ENCODE measurements at regions not wholly inside any gene's neighbourhood (a gene's known extent, or its start where the extent isn't known, plus 50 kb on each side); places are given as distances from the start of the nearest gene placed in this dataset.
"Not testable (repeated sequence)": the region's sequence is repeated elsewhere in the genome, so short reads cannot be mapped to it uniquely, and the experiment has no call there.

DNA sequence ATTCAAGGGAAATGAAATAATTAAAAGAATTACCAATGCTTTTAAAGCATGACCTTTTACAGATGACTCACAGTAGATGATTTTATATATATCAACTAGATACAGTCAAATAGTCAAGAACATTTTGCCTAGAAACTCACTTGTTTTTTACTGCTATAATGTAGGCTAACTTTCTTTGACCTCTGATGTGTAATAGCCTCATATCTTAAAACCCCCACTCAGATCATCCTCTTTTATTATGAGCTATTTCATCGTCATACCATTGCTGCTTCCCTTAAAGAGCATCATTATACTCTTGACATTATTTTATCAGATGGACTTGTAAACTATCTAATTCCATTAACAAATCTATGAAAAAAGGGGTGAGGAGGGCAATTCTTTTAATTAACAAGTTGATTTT lies 355.9 kb upstream of the AGA start:
- TF ChIP-seq, protein P1, sequence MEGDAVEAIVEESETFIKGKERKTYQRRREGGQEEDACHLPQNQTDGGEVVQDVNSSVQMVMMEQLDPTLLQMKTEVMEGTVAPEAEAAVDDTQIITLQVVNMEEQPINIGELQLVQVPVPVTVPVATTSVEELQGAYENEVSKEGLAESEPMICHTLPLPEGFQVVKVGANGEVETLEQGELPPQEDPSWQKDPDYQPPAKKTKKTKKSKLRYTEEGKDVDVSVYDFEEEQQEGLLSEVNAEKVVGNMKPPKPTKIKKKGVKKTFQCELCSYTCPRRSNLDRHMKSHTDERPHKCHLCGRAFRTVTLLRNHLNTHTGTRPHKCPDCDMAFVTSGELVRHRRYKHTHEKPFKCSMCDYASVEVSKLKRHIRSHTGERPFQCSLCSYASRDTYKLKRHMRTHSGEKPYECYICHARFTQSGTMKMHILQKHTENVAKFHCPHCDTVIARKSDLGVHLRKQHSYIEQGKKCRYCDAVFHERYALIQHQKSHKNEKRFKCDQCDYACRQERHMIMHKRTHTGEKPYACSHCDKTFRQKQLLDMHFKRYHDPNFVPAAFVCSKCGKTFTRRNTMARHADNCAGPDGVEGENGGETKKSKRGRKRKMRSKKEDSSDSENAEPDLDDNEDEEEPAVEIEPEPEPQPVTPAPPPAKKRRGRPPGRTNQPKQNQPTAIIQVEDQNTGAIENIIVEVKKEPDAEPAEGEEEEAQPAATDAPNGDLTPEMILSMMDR (conservative IDR thresholded peaks at IDR 0.05; ENCODE audit: low read depth, low read length): no peak
- no peak for DNase-seq (ENCODE audit: low read depth)
- H3K4me3 ChIP-seq (ENCODE audit: low read depth, low read length): no peak overlapping the region

DNA sequence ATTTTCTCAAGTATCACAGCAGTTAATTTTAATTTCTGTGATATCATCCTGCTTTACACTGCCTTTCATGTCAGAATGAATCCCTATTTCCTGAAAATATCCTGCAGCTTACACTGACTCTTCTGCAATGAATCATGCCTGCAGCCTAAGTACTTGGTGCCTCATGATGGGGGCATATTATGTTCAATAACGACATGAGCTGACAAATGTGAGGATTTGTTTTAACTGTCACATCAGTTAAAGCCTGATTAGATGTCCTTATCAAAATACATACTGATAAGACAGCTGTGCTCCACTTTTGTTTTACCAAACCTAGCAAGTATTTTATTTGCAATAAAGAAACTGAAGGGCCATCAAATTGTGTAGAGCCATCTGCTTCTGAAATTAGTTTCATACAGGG lies 359.9 kb upstream of the AGA start:
- TF ChIP-seq, protein P1 (conservative IDR thresholded peaks at IDR 0.05; ENCODE audit: low read depth, low read length): no peak
- no peak overlapping the region for H3K4me3 ChIP-seq (ENCODE audit: low read depth, low read length)
- DNase-seq (ENCODE audit: low read depth): no peak

DNA sequence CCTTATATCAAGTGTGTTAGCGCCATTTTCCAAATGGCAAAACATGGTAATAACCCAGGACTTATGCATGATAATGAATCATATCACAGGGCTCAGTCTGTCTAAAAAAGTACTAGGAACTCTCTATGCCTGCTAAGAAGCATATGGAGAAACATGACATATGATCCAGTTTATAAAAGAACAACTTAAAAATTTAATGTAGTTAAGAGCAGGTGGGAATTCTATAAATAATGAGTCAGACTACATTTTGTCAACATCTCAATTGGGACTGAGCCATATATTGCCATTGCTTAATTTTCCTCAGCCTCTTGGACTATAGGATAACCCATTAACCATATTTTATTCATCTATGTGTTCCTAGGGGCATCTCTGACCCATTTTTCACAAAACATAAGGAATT lies 360.4 kb upstream of the AGA start:
- no peak for DNase-seq (ENCODE audit: low read depth)
- H3K4me3 ChIP-seq (ENCODE audit: low read depth, low read length): no peak overlapping the region
- TF ChIP-seq, protein P1 (conservative IDR thresholded peaks at IDR 0.05; ENCODE audit: low read depth, low read length): no peak

DNA sequence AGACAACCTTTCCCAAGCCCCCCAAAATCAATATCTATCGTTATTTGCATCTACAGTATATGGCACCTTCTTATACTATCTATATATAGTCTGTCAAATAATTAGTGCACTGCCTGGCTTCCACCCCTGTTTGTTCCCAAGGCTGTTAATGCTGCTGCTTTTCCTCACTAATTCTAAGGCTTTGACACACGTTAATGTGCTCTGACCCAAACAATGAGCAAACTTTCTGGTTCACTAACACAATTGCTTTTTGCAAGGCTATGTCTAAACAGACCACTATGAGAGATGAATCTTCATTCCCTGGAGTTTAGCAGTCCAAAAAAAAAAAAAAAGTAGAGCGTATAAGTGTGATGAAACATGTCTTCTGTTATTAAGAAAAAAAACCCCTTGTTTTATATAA lies 360.9 kb upstream of the AGA start:
- TF ChIP-seq, protein P1 (conservative IDR thresholded peaks at IDR 0.05; ENCODE audit: low read depth, low read length): no peak
- no peak for DNase-seq (ENCODE audit: low read depth)
- no peak overlapping the region for H3K4me3 ChIP-seq (ENCODE audit: low read depth, low read length)

DNA sequence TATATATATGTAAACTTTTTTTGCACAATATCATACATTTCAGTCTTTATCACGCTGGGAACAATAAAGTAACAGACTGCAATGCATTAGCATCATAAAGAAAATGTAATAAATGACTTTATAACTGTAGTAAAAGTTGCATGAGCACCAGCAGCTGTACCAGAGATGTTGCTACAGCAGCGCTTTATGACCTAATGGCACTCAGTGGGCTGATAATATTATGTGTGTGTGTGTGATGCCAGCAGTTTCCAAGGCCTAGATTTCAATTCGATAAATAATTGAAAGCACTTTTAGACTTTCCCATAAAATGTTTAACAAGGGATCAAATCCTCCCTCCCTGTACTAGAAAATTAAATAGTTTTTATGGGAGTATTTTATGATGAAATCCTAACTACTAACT lies 367.6 kb upstream of the AGA start:
- TF ChIP-seq, protein P1 (conservative IDR thresholded peaks at IDR 0.05; ENCODE audit: low read depth, low read length): no peak
- no peak overlapping the region for H3K4me3 ChIP-seq (ENCODE audit: low read depth, low read length)
- no peak for DNase-seq (ENCODE audit: low read depth)

DNA sequence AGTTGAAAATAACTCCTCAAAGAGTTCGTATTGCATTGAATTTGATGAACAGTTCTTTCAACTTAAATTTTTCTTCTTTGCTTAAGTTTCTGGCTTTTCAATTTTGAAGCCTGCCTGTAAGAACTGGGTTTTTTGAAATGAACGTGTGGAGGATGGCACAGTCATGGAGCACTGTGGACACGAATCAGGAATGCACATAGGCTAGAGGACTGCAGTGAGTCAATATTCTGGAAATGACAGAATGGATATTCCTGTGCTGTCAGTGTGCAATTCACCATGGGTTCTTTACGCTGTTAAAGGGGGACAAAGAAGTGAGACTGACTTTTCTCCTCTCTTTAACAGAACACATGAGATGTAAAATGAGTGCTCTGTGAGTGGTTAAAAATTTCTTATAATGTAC lies 368.0 kb upstream of the AGA start:
- H3K4me3 ChIP-seq (ENCODE audit: low read depth, low read length): no peak overlapping the region
- DNase-seq (ENCODE audit: low read depth): no peak
- TF ChIP-seq, protein P1 (conservative IDR thresholded peaks at IDR 0.05; ENCODE audit: low read depth, low read length): no peak

DNA sequence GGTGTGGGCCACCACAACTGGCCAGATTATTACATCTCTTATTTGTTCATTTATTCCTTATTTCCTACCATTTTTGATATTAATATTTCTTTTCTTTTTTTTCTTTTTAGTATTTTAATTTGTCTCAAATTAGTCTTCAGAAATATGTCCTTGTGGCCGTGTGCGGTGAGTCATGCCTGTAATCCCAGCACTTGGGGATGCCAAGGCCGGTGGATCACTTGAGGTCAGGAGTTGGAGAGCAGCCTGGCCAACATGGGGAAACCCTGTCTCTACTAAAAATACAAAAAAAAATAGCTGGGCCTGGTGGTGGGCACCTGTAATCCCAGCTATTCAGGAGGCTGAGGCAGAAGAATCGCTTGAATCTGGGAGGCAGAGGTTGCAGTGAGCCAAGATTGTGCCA lies 376.2 kb upstream of the AGA start:
- not testable (repeated sequence) for DNase-seq (ENCODE audit: low read depth); H3K4me3 ChIP-seq (ENCODE audit: low read depth, low read length)

DNA sequence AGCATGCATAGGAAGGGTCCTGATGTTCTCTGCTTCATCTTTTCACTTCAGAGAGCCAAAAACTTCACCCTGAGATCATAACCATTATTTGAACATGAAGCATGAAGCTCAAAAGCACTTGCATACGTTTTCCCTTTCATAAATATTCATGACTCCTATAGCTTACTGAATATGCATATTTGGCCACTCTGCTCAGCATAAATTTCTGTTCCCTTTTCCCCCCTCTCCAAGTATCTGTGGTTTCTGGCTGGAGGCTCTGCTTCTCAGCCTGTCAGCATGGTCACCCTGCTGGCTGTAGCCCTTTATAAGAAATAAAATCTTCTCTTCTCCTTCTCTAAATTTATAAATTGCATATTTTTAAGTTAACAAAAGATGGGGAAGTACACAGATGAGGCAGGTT lies 384.7 kb upstream of the AGA start:
- H3K4me3 ChIP-seq (ENCODE audit: low read depth, low read length): no peak overlapping the region
- no peak for DNase-seq (ENCODE audit: low read depth)
- TF ChIP-seq, protein P1 (conservative IDR thresholded peaks at IDR 0.05; ENCODE audit: low read depth, low read length): no peak

All from epithelial cell of proximal tubule (primary cell).